GM21526 (cell line): ENCODE measurements at regions not wholly inside any gene's neighbourhood (a gene's known extent, or its start where the extent isn't known, plus 50 kb on each side); places are given as distances from the start of the nearest gene placed in this dataset.

Source experiments
- ATAC-seq: cut with Tn5 transposase; IDR thresholded peaks from one replicate; pipeline ENCODE4 v1.9.1; 2021; ENCODE audit warnings: moderate library complexity; ENCODE audit not compliant: unreplicated experiment, low FRiP score

DNA sequence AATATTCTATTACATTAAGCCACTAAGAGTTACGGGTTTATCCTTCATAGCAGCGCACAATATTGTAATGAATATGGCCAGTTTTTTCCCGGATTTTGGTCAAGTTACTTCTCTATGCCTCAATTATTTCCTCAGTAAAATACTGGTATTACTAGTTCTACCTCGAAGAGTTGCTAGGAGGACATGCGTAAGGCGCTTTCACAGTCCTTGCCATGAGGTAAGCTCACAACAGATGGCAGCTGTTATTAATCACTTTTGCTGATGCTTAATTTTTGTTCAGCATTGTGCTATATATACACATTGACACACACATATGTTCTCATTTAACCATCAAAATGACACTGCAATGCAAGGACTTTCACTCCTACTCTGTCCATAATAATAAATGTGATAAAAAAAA is 101.5 kb downstream of the SCG2 start:
- ATAC-seq, result no peak

DNA sequence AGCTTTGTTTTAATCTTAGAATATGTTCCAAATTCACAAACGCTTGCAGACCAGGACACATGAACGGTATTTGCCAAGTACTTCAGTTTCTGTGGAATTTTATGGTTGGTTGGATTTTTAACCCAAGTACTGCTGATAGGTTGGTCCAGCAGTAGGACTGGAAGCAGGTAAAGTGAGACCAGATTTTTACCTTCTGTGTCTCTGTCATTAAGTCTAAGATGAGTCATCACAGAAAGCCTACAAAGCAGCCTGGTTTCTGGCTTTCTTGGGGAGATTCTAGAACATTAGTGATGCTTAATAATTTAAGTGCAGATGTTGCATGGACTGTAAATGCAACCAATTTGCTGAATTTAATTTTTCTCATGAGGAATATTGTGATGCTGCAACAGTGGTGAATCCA is 100.5 kb downstream of the SCG2 start:
- ATAC-seq, result no peak

GRCh38 chr2:223503746-223504145 is 98.4 kb downstream of the SCG2 start:
- no peak for ATAC-seq

DNA sequence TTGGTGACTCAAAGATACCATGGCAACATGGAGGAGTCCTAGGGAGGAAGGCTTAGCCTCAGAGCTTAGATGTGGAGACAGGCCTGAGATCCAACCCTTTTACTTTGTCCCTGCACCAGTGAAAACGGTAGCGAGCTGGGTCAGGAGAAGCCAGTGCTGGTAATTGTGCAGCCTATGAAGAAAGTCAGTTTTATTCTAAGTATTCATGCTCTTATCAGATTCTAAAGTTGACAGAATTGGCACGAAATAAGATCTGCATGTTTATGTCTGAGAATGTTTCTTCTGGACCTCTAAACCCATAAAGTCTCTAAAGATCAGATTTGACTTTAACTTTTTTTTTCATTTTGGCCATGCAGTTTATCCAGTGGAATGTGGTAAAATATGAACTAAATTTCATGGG is 93.8 kb downstream of the SCG2 start:
- no peak for ATAC-seq

GRCh38 chr2:223510713-223511112 is 91.4 kb downstream of the SCG2 start:
- ATAC-seq, result no peak

GRCh38 chr2:223511168-223511567 is 91.0 kb downstream of the SCG2 start:
- no peak for ATAC-seq

- ATAC-seq, result no peak
Observed at GRCh38 chr2:223513771-223514455, 88.2 kb downstream of the SCG2 start.

DNA sequence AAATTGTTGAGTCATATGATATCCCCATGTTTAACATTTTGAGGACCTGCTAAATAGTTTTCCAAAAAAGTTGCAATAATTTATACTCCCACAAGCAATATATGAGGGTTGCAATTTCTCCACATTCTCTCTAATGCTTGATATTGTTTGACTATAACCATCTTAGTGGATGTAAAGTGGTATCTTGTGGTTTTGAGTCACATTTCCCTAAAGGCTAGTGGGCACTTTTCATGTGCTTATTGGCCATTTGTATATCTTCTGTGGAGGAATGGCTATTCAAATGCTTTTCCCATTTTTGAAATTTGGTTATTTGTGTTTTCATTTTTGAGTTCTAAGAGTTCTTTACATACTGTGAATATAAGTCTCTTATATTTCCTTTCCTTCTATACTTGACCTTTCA is 82.7 kb downstream of the SCG2 start:
- no peak for ATAC-seq

GRCh38 chr2:223522796-223523195 is 79.4 kb downstream of the SCG2 start:
- no peak for ATAC-seq

- no peak for ATAC-seq
Observed at GRCh38 chr2:223523551-223524001, 78.6 kb downstream of the SCG2 start.

GRCh38 chr2:223524066-223524465 is 78.1 kb downstream of the SCG2 start:
- no peak for ATAC-seq

- ATAC-seq, result no peak
Observed at GRCh38 chr2:223526106-223526505, 76.1 kb downstream of the SCG2 start.

DNA sequence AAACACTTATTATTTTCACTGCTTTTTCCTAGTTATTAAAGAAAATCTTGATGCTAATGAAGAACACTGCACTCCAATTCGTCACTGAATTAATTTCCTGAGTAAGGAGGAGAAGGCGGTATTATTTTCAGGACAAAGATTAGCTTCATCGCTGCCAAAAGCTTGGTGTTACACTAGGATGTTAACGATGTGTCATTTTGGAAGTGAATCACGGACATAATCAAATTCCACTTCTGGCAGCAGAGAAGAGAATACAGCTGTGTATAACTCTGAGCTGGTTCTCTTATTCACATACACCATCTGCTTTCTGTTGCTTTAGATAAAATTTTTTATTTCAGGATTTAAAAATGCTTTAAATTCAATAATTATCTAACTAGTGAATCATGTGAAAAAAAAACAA is 74.1 kb downstream of the SCG2 start:
- no peak for ATAC-seq

DNA sequence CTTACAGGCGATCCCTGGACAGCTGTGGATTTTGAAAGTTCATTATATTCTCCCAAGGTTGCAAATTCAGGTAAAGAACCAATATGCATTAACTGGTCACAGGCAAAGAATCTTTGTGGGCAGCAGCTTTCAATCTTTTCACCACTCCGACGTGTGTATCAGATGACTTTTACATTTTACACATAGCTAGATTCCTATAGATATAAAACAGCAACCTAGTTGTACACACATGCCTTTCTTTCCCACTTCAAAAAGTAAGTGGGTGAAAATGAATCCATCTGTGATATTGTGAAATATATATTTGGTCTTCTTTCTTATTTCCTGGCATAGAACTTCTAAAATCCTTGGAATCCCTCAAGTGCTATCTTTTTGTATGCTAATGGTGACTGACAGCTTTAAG is 72.5 kb downstream of the SCG2 start:
- ATAC-seq, result no peak

DNA sequence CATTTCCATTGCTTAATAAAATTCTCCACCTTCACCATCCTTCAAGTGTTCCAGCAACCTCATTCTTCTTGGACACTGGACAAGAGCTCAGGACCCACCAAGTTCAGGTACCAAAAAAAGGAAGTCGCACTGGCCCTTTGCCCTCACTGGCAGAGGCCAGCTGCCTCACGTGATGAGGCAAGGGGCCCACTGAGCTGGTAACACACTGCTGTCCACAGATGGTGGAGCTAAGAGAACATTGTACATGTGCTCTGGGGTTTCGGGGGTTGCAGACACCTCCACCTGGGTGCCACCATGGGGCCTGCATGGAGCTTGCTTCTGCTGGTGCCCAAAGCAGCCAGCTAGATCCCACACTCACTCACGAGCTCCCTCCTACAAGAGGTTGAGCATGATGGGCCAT is 71.3 kb downstream of the SCG2 start:
- ATAC-seq, result no peak

GRCh38 chr2:223532161-223532560 is 70.0 kb downstream of the SCG2 start:
- no peak for ATAC-seq

GRCh38 chr2:223532712-223533111 is 69.4 kb downstream of the SCG2 start:
- no peak for ATAC-seq

GRCh38 chr2:223536546-223536945 is 65.6 kb downstream of the SCG2 start:
- no peak for ATAC-seq

DNA sequence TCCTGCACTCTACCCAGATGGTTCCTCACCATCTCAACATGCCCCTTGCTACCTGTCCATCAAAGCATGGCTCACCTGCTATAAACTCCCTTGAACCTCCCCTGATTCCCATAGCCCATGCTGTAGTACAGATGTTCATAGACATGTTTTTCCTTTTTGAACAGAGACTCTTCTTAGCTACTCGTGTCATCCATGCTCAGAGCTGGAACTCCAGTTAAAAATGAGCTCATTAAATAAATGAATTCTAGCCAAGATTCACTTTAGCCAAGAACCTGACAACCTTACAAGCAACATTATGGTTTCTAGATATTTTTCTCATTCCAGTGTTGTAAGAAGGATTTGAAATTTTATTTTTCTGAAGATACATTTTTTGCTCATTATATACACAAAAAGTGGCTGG is 65.0 kb downstream of the SCG2 start:
- ATAC-seq, result no peak

DNA sequence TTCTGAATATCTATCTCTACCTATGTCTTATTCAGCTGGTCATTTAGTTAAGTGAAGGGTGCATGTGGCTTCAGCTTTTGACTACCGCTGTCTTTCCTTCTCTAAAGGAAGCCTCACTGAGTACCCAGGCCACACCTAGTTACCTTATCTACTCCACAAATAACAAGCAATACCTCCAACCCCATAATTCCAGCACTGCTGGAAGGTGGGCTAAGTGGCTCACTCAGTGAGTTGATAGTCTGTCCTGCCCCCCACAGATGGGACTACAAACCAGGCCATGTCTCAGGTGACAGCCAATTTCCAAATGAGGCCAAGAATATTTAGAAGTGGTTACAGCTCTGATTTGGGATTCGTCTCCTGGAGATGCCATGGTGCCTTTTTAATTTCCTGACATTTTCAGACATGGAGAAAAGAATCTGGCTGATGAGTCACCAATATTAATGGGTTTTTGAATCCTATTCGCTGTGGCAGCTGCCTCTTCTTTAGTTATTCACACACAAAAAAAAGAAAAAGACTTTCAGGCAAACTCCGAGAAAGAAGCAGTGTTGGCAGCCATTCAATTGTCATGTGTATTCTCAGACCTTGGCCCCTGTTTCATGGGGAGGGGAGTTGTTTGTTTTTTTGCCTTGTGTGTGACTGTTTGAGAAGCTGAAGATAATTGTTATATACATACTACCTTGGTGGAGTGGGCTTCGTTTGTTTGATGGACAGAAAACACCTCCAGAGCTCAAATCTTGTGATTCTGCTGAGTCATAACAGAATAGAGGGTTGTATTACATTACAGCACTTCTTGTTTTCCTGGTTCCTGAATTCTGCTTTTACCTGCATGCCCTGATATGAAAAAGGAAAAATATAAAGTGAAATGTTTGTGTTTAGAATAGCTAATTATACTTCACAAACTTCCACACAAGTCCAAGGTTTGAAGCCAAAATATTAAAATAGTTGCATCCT is 64.2 kb downstream of the SCG2 start:
- ATAC-seq, result no peak

DNA sequence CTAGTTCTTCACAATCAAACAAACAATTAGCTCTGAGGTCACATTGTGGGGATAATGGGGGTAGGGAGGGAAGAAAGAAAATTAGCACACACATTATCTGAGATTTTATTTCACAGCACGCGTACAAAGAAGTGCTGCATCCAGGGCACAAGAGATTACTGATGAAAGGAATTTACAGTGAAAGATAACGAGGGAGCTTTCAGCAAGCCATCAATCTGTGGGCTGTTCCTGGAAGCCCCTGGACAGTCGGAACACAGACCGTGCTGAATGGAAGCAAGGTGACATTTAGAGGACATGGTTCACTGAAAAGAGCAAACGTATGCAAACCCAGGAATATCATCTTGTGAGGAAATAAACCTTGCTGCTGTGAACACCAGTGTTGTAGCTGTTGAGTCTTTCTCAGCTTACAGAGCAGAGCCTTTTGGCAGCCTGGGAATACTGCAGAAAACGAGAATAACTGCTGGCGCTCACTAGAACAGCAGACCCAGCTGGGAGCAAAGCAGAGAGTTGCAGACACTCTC is 63.2 kb downstream of the SCG2 start:
- no peak for ATAC-seq

GRCh38 chr2:223541546-223541945 is 60.6 kb downstream of the SCG2 start:
- no peak for ATAC-seq
